Esophagus muscularis mucosa (tissue), 4 donors: ENCODE measurements at regions not wholly inside any gene's neighbourhood (a gene's known extent, or its start where the extent isn't known, plus 50 kb on each side); places are given as distances from the start of the nearest gene placed in this dataset.

Source experiments
- DNase-seq: peaks from one replicate; pipeline ENCODE4 v3.0.0-alpha.2; 2017; ENCODE audit errors: extremely low spot score
- H3K27ac ChIP-seq, 4 donors: fragments of 200-600 bp; sonication (generic); replicated peaks in 1 of 4; 1 replicate in 3 of 4; 2 replicates in 1 of 4; pipeline ENCODE4 v1.5.1; 2016 to 2019; ENCODE audit warnings: mild to moderate bottlenecking in 1 of 4
- H3K27me3 ChIP-seq, 4 donors: fragments of 200-600 bp; sonication (generic); one replicate each; pipeline versions ENCODE4 v1.5.1 to v1.6.0; 2016 to 2019
- H3K36me3 ChIP-seq, 4 donors: fragments of 200-600 bp; sonication (generic); one replicate each; pipeline ENCODE4 v1.5.1; 2016 to 2019
- H3K4me1 ChIP-seq, 4 donors: fragments of 200-600 bp; sonication (generic); one replicate each; pipeline ENCODE4 v1.5.1; 2016 to 2019
- H3K4me3 ChIP-seq, 4 donors: fragments of 200-600 bp; sonication (generic); 1 replicate in 2 of 4; 2 replicates in 2 of 4; pipeline ENCODE4 v1.5.1; 2016 to 2019; ENCODE audit warnings: mild to moderate bottlenecking in 4 of 4, moderate library complexity in 1 of 4
- H3K9me3 ChIP-seq, 4 donors: fragments of 200-600 bp; sonication (generic); 1 replicate in 3 of 4; 2 replicates in 1 of 4; pipeline ENCODE4 v1.5.1; 2016 to 2019
- EP300 ChIP-seq: sonication (generic); formaldehyde crosslinking; IDR thresholded peaks from one replicate; pipeline ENCODE4 v1.6.1; 2017; ENCODE audit warnings: antibody characterized with exemption
- POLR2A ChIP-seq: fragments of 450-650 bp; IDR thresholded peaks from one replicate; pipeline ENCODE4 v1.6.1; 2017; ENCODE audit warnings: antibody characterized with exemption, moderate library complexity, mild to moderate bottlenecking, low read depth
- POLR2AphosphoS5 ChIP-seq, 2 donors: sonication (generic); formaldehyde crosslinking; IDR thresholded peaks; one replicate each; pipeline ENCODE4 v1.6.1; 2017; ENCODE audit warnings: antibody characterized with exemption in 2 of 2
- WGBS: methylation state at CpG from one replicate; pipeline ENCODE4 v1.1.5; 2018; 5-methylcytosine and 5-hydroxymethylcytosine counted together
- intact Hi-C: fragments of 100-400 bp; cut with DNase I; formaldehyde crosslinking; loops from one replicate; pipeline ENCODE4 v1.15.1; 2023
- TF ChIP-seq, protein P1 (sequence below), 3 experiments: fragments of 200-600 bp in 2 of 3; fragments of 450-650 bp in 1 of 3; sonication (generic) in 2 of 3; IDR thresholded peaks; one replicate each; pipeline ENCODE4 v1.5.1; 2017 to 2019; ENCODE audit warnings: antibody characterized with exemption in 3 of 3, mild to moderate bottlenecking in 2 of 3, moderate library complexity in 1 of 3

DNA sequence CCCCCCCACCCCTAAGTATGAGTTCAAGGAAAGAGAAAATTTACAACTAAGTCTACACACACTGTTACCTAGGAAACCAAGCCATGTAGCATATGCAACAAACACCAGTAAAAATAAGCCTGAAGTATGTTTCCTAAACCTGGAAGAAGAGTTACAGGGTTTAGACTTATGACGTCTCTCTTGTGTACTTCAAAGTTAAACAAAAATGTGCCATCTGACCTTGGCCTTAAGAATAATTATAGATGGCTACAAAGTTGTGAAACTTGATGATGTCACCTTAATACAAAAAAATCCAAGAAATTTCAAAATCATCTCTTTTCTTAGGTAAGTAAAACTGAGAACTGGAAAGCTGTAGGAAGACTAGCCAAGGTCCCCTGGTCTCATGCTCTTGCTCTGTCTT lies 297.6 kb upstream of the NRXN1 start:
- H3K4me3 ChIP-seq, result no peak overlapping the region
- no peaks in the 10 kb centered on the region for H3K4me1 ChIP-seq
- TF ChIP-seq POLR2A (no peak), EP300 (no peak), POLR2AphosphoS5 (IDR thresholded peaks at IDR 0.05) (no peak)
- TF ChIP-seq, protein P1, sequence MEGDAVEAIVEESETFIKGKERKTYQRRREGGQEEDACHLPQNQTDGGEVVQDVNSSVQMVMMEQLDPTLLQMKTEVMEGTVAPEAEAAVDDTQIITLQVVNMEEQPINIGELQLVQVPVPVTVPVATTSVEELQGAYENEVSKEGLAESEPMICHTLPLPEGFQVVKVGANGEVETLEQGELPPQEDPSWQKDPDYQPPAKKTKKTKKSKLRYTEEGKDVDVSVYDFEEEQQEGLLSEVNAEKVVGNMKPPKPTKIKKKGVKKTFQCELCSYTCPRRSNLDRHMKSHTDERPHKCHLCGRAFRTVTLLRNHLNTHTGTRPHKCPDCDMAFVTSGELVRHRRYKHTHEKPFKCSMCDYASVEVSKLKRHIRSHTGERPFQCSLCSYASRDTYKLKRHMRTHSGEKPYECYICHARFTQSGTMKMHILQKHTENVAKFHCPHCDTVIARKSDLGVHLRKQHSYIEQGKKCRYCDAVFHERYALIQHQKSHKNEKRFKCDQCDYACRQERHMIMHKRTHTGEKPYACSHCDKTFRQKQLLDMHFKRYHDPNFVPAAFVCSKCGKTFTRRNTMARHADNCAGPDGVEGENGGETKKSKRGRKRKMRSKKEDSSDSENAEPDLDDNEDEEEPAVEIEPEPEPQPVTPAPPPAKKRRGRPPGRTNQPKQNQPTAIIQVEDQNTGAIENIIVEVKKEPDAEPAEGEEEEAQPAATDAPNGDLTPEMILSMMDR (IDR thresholded peaks at IDR 0.05), result no peak
- intact Hi-C loops, result no loop called here
- H3K27ac ChIP-seq, result no peak overlapping the region
- H3K27me3 ChIP-seq, result no peaks in the 10 kb centered on the region
- H3K36me3 ChIP-seq, result no peaks in the 10 kb centered on the region
- no peaks in the 10 kb centered on the region for H3K9me3 ChIP-seq
- WGBS, result 52% methylated on average over 1 of the region's 1 CpG
- no peak for DNase-seq

GRCh38 chr2:51324051-51324450 lies 292.1 kb upstream of the NRXN1 start:
- intact Hi-C loops, result no loop called here
- WGBS, result 77% methylated on average over 4 of the region's 4 CpGs
- Histone ChIP-seq H3K27me3 (no peaks in the 10 kb centered on the region), H3K27ac (no peak overlapping the region), H3K9me3 (no peaks in the 10 kb centered on the region), H3K4me3 (no peak overlapping the region), H3K4me1 (no peaks in the 10 kb centered on the region), H3K36me3 (no peaks in the 10 kb centered on the region)
- TF ChIP-seq POLR2AphosphoS5 (IDR thresholded peaks at IDR 0.05) (no peak), EP300 (no peak), POLR2A (no peak)
- TF ChIP-seq, protein P1 (IDR thresholded peaks at IDR 0.05), result no peak
- DNase-seq, result no peak

- DNase-seq, result no peak
- Histone ChIP-seq H3K36me3 (no peaks in the 10 kb centered on the region), H3K27ac (no peak overlapping the region), H3K9me3 (peaks cover 0 to 9% (median 0%) of the 10 kb centered on the region in 4 donors), H3K4me1 (no peaks in the 10 kb centered on the region), H3K27me3 (no peaks in the 10 kb centered on the region), H3K4me3 (no peak overlapping the region)
- intact Hi-C loops, result no loop called here
- no peak for TF ChIP-seq POLR2AphosphoS5 (IDR thresholded peaks at IDR 0.05)
- TF ChIP-seq, protein P1 (IDR thresholded peaks at IDR 0.05), result no peak
- no peak for TF ChIP-seq POLR2A
- TF ChIP-seq EP300, result no peak
- WGBS, result 97% methylated on average over 1 of the region's 1 CpG
Observed at GRCh38 chr2:51322613-51323012, 290.7 kb upstream of the NRXN1 start.

- TF ChIP-seq EP300 (no peak), POLR2A (no peak), POLR2AphosphoS5 (IDR thresholded peaks at IDR 0.05) (no peak)
- Histone ChIP-seq H3K36me3 (no peaks in the 10 kb centered on the region), H3K27me3 (no peaks in the 10 kb centered on the region), H3K9me3 (no peaks in the 10 kb centered on the region), H3K27ac (no peak overlapping the region), H3K4me3 (no peak overlapping the region), H3K4me1 (no peaks in the 10 kb centered on the region)
- 42% methylated on average over 1 of the region's 1 CpG for WGBS
- DNase-seq, result no peak
- intact Hi-C loops, result no loop called here
Observed at GRCh38 chr2:51304311-51304710, 272.4 kb upstream of the NRXN1 start.

- H3K36me3 ChIP-seq, result no peaks in the 10 kb centered on the region
- 87% methylated on average over 4 of the region's 4 CpGs for WGBS
- no peaks in the 10 kb centered on the region for H3K27me3 ChIP-seq
- no peak overlapping the region for H3K4me3 ChIP-seq
- H3K9me3 ChIP-seq, result no peaks in the 10 kb centered on the region
- no peak overlapping the region for H3K27ac ChIP-seq
- intact Hi-C loops, result no loop called here
- DNase-seq, result no peak
- TF ChIP-seq POLR2AphosphoS5 (IDR thresholded peaks at IDR 0.05) (no peak), POLR2A (no peak), EP300 (no peak)
- TF ChIP-seq, protein P1 (IDR thresholded peaks at IDR 0.05), result no peak
- no peaks in the 10 kb centered on the region for H3K4me1 ChIP-seq
Observed at GRCh38 chr2:51301381-51301780, 269.4 kb upstream of the NRXN1 start.
